ENCODE measurements at regions not wholly inside any gene's neighbourhood (a gene's known extent, or its start where the extent isn't known, plus 50 kb on each side); places are given as distances from the start of the nearest gene placed in this dataset.

- Histone ChIP-seq H3K9me3 (no peaks in the 10 kb centered on the region), H3K36me3 (no peaks in the 10 kb centered on the region), H3K4me3 (no peak overlapping the region), H3K27me3 (replicated peaks in 1 of 7) (no peaks in the 10 kb centered on the region), H3K27ac (no peak overlapping the region), H3K4me1 (no peaks in the 10 kb centered on the region)
- 84 to 94% (median 91%) methylated on average over 1 of the region's 1 CpG for WGBS, 5 donors
- TF ChIP-seq POLR2AphosphoS5 (IDR thresholded peaks at IDR 0.05) (no peak), POLR2A (IDR thresholded peaks at IDR 0.05) (no peak)
- TF ChIP-seq, protein P1, sequence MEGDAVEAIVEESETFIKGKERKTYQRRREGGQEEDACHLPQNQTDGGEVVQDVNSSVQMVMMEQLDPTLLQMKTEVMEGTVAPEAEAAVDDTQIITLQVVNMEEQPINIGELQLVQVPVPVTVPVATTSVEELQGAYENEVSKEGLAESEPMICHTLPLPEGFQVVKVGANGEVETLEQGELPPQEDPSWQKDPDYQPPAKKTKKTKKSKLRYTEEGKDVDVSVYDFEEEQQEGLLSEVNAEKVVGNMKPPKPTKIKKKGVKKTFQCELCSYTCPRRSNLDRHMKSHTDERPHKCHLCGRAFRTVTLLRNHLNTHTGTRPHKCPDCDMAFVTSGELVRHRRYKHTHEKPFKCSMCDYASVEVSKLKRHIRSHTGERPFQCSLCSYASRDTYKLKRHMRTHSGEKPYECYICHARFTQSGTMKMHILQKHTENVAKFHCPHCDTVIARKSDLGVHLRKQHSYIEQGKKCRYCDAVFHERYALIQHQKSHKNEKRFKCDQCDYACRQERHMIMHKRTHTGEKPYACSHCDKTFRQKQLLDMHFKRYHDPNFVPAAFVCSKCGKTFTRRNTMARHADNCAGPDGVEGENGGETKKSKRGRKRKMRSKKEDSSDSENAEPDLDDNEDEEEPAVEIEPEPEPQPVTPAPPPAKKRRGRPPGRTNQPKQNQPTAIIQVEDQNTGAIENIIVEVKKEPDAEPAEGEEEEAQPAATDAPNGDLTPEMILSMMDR (IDR thresholded peaks at IDR 0.05 in 8 of 11, conservative IDR thresholded peaks at IDR 0.05 in 3 of 11) = no peak
- intact Hi-C loops (cut with DNase I; ENCODE audit: low total_unique reads) = no loop called here
- no peak for DNase-seq
These were observed 104.9 kb upstream of the TNIP3 start for GRCh38 chr4:121269001-121269400.

DNA sequence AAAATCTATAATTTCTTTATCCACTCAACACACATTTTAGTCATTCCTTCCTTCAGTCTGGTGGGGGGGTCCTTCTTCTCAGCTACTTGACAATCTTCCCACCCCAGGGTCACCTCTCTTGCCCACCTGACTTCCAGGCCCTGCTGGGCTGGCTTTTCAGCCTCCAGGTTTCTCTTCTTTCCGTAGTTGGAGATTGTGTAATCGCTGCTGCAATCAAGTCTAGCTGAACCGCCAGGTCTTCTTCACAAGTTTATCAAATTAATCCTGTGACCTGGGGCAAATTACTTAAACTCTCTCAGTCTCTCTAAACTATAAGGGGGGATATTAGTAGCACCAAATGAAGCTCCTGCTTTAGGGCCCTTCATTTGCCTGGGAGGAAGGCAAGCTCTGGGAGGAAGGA is 102.9 kb upstream of the TNIP3 start:
- intact Hi-C loops (cut with DNase I; ENCODE audit: low total_unique reads) = no loop called here
- Histone ChIP-seq H3K36me3 (no peaks in the 10 kb centered on the region), H3K27me3 (replicated peaks in 1 of 7) (no peaks in the 10 kb centered on the region), H3K9me3 (no peaks in the 10 kb centered on the region), H3K4me3 (no peak overlapping the region), H3K27ac (no peak overlapping the region), H3K4me1 (no peaks in the 10 kb centered on the region)
- TF ChIP-seq POLR2AphosphoS5 (IDR thresholded peaks at IDR 0.05) (no peak), POLR2A (IDR thresholded peaks at IDR 0.05) (no peak)
- TF ChIP-seq, protein P1 (IDR thresholded peaks at IDR 0.05 in 8 of 11, conservative IDR thresholded peaks at IDR 0.05 in 3 of 11) = no peak
- DNase-seq = no peak
- WGBS, 5 donors = 56 to 75% (median 63%) methylated on average over 3 of the region's 3 CpGs

- Histone ChIP-seq H3K27me3 (replicated peaks in 1 of 7) (no peaks in the 10 kb centered on the region), H3K9me3 (no peaks in the 10 kb centered on the region), H3K4me1 (peaks cover 0 to 32% (median 12%) of the 10 kb centered on the region in 6 donors), H3K36me3 (no peaks in the 10 kb centered on the region), H3K27ac (peak overlapping the region in 4 of 8 donors; percentile 51 to 86 (median 72)), H3K4me3 (no peak overlapping the region)
- TF ChIP-seq POLR2AphosphoS5 (IDR thresholded peaks at IDR 0.05) = no peak
- TF ChIP-seq, protein P1 (IDR thresholded peaks at IDR 0.05 in 8 of 11, conservative IDR thresholded peaks at IDR 0.05 in 3 of 11) = no peak
- TF ChIP-seq POLR2A (IDR thresholded peaks at IDR 0.05) = no peak
- DNase-seq = no peak
- intact Hi-C loops (cut with DNase I; ENCODE audit: low total_unique reads) = loop anchor here (10.0 kb wide), 1 partner anchor 1102 kb away; no protein-coding TSS in a partner anchor
- 62 to 75% (median 70%) methylated on average over 3 of the region's 3 CpGs for WGBS, 5 donors
These were observed 92.9 kb upstream of the TNIP3 start for GRCh38 chr4:121256887-121257466.

- no peaks in the 10 kb centered on the region for H3K27me3 ChIP-seq (replicated peaks in 1 of 7)
- H3K36me3 ChIP-seq = no peaks in the 10 kb centered on the region
- H3K4me3 ChIP-seq = no peak overlapping the region
- no peak for DNase-seq
- no peaks in the 10 kb centered on the region for H3K9me3 ChIP-seq
- H3K4me1 ChIP-seq = peaks cover 0 to 36% (median 12%) of the 10 kb centered on the region in 6 donors
- no peak for TF ChIP-seq POLR2AphosphoS5 (IDR thresholded peaks at IDR 0.05)
- TF ChIP-seq POLR2A (IDR thresholded peaks at IDR 0.05) = no peak
- TF ChIP-seq, protein P1 (IDR thresholded peaks at IDR 0.05 in 8 of 11, conservative IDR thresholded peaks at IDR 0.05 in 3 of 11) = no peak
- peak overlapping the region in 6 of 8 donors; percentile 20 to 86 (median 60) for H3K27ac ChIP-seq
- intact Hi-C loops (cut with DNase I; ENCODE audit: low total_unique reads) = loop anchor here (10.0 kb wide), 1 partner anchor 1101 kb away; no protein-coding TSS in a partner anchor
These were observed 92.0 kb upstream of the TNIP3 start for GRCh38 chr4:121255986-121256750.

Data from spleen (tissue), 11 donors.